ENCODE measurements at regions not wholly inside any gene's neighbourhood (a gene's known extent, or its start where the extent isn't known, plus 50 kb on each side); places are given as distances from the start of the nearest gene placed in this dataset.

DNA sequence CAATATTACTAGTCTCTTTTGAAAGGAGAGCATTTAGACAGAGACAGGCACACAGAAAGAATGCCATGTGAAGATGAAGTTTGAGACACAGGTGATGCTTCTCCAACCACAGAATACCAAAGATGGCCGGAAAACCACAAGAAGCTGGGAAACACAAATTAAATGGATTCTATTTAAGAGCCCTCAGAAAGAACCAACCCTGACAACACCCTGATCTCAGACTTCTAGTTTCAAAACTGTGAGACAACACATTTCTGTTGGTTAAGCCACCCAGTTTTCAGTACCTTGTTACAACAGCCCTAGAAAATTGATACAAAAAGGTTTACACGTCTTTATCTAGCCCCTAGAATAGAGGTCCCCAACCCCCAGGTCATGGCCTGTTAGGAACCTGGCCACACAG is 79.8 kb upstream of the CCNG1 start:
- H2AFZ ChIP-seq (ENCODE audit: insufficient read depth, low read depth, low read length, poor library complexity, severe bottlenecking), result no peak overlapping the region
- no peak overlapping the region for H3K4me3 ChIP-seq (ENCODE audit: control extremely low read depth in 1 of 5, extremely low read depth in 1 of 5, insufficient read depth in 1 of 5, low read depth in 2 of 5, low read length in 4 of 5)
- peaks cover 0 to 4% (median 0%) of the 10 kb centered on the region in 3 donors for H3K9me3 ChIP-seq (ENCODE audit: control extremely low read depth in 1 of 3, control insufficient read depth in 2 of 3, insufficient read depth in 1 of 3, low read length in 2 of 3)
- no peaks in the 10 kb centered on the region for H4K20me1 ChIP-seq (ENCODE audit: control insufficient read depth, insufficient read depth, low read length, poor library complexity, severe bottlenecking)
- H3K4me1 ChIP-seq (ENCODE audit: control insufficient read depth in 2 of 2, insufficient read depth in 2 of 2, low read length in 2 of 2), result peaks cover 8 to 9% of the 10 kb centered on the region in 2 donors
- no peaks in the 10 kb centered on the region for H3K9me3 Mint-ChIP-seq (ENCODE audit: insufficient read depth)
- 100% methylated on average over 1 of the region's 2 CpGs for WGBS (ENCODE audit: insufficient coverage)
- no peak overlapping the region for H3K4me3 Mint-ChIP-seq
- no peak overlapping the region for H3K9ac ChIP-seq (ENCODE audit: low read length)
- no peak overlapping the region for H3K27ac ChIP-seq (ENCODE audit: low read length in 2 of 2)
- ChIA-PET POLR2A (no interaction called here), CTCF (no interaction called here)
- H3K27me3 ChIP-seq (replicated peaks in 1 of 4; ENCODE audit: control extremely low read depth in 1 of 4, control insufficient read depth in 3 of 4, insufficient read depth in 4 of 4, low read length in 3 of 4), result peaks cover 0 to 3% (median 0%) of the 10 kb centered on the region in 4 experiments
- TF ChIP-seq EZH2 (IDR thresholded peaks at IDR 0.05; ENCODE audit: borderline replicate concordance, insufficient read depth, low read depth, low read length, poor library complexity, severe bottlenecking) (no peak), CTCF (IDR thresholded peaks at IDR 0.05) (no peak)
- no peaks in the 10 kb centered on the region for H3K36me3 ChIP-seq (replicated peaks in 1 of 2; ENCODE audit: control extremely low read depth in 1 of 2, control insufficient read depth in 1 of 2, extremely low read depth in 1 of 2, insufficient read depth in 2 of 2, low read length in 1 of 2)
- H3K4me2 ChIP-seq (replicated peaks; ENCODE audit: low read depth, low read length, poor library complexity, severe bottlenecking), result no peak overlapping the region
- peaks cover 13% of the 10 kb centered on the region for H3K4me1 Mint-ChIP-seq
- no peak for DNase-seq
- no peak for ATAC-seq (ENCODE audit: low read depth)
- no peak overlapping the region for H3K27ac Mint-ChIP-seq
- no peaks in the 10 kb centered on the region for H3K79me2 ChIP-seq (ENCODE audit: control insufficient read depth, insufficient read depth, low read length)
- intact Hi-C loops (cut with micrococcal nuclease), result no loop called here
- peaks cover 4% of the 10 kb centered on the region for H3K27me3 Mint-ChIP-seq

- no peaks in the 10 kb centered on the region for H3K36me3 ChIP-seq (replicated peaks in 1 of 2; ENCODE audit: control extremely low read depth in 1 of 2, control insufficient read depth in 1 of 2, extremely low read depth in 1 of 2, insufficient read depth in 2 of 2, low read length in 1 of 2)
- H3K27ac ChIP-seq (ENCODE audit: low read length in 2 of 2), result no peak overlapping the region
- ChIA-PET POLR2A (no interaction called here), CTCF (no interaction called here)
- no peaks in the 10 kb centered on the region for H3K4me1 Mint-ChIP-seq
- H2AFZ ChIP-seq (ENCODE audit: insufficient read depth, low read depth, low read length, poor library complexity, severe bottlenecking), result no peak overlapping the region
- ATAC-seq (ENCODE audit: low read depth), result no peak
- H3K9me3 Mint-ChIP-seq (ENCODE audit: insufficient read depth), result no peaks in the 10 kb centered on the region
- no peaks in the 10 kb centered on the region for H3K4me1 ChIP-seq (ENCODE audit: control insufficient read depth in 2 of 2, insufficient read depth in 2 of 2, low read length in 2 of 2)
- no peaks in the 10 kb centered on the region for H4K20me1 ChIP-seq (ENCODE audit: control insufficient read depth, insufficient read depth, low read length, poor library complexity, severe bottlenecking)
- H3K4me3 Mint-ChIP-seq, result no peak overlapping the region
- no peaks in the 10 kb centered on the region for H3K79me2 ChIP-seq (ENCODE audit: control insufficient read depth, insufficient read depth, low read length)
- H3K9me3 ChIP-seq (ENCODE audit: control extremely low read depth in 1 of 3, control insufficient read depth in 2 of 3, insufficient read depth in 1 of 3, low read length in 2 of 3), result peaks cover 0 to 9% (median 5%) of the 10 kb centered on the region in 3 donors
- H3K4me3 ChIP-seq (ENCODE audit: control extremely low read depth in 1 of 5, extremely low read depth in 1 of 5, insufficient read depth in 1 of 5, low read depth in 2 of 5, low read length in 4 of 5), result no peak overlapping the region
- peaks cover 6% of the 10 kb centered on the region for H3K27me3 Mint-ChIP-seq
- TF ChIP-seq EZH2 (IDR thresholded peaks at IDR 0.05; ENCODE audit: borderline replicate concordance, insufficient read depth, low read depth, low read length, poor library complexity, severe bottlenecking), result no peak
- no peak for TF ChIP-seq CTCF (IDR thresholded peaks at IDR 0.05)
- intact Hi-C loops (cut with micrococcal nuclease), result no loop called here
- H3K27me3 ChIP-seq (replicated peaks in 1 of 4; ENCODE audit: control extremely low read depth in 1 of 4, control insufficient read depth in 3 of 4, insufficient read depth in 4 of 4, low read length in 3 of 4), result peaks cover 0 to 4% (median 1%) of the 10 kb centered on the region in 4 experiments
- no peak overlapping the region for H3K27ac Mint-ChIP-seq
- 8% methylated on average over 2 of the region's 3 CpGs for WGBS (ENCODE audit: insufficient coverage)
- DNase-seq, result no peak
- H3K4me2 ChIP-seq (replicated peaks; ENCODE audit: low read depth, low read length, poor library complexity, severe bottlenecking), result no peak overlapping the region
- no peak overlapping the region for H3K9ac ChIP-seq (ENCODE audit: low read length)
These were observed 76.7 kb upstream of the CCNG1 start for GRCh38 chr5:163360656-163361055.

Measured in B cell (primary cell).